Heart left ventricle (tissue), 16 donors: ENCODE measurements at regions not wholly inside any gene's neighbourhood (a gene's known extent, or its start where the extent isn't known, plus 50 kb on each side); places are given as distances from the start of the nearest gene placed in this dataset.
A peak's percentile ranks its signal among the peaks of the same experiment; 100 is the strongest.

Source experiments
- ATAC-seq, 4 donors: fragments of 200-7000 bp; cut with Tn5 transposase; one replicate each; pipeline ENCODE4 v1.9.1; 2020 to 2022; ENCODE audit warnings: moderate library complexity in 4 of 4, mild to moderate bottlenecking in 3 of 4, moderate number of reproducible peaks in 1 of 4
- DNase-seq, 5 donors: peaks; one replicate each; pipeline ENCODE4 v3.0.0-alpha.2; 2020
- H3K27ac ChIP-seq, 12 donors: fragments of 200-600 bp; sonication (generic) in 4 of 12; one replicate each; pipeline versions ENCODE4 v1.5.0 to v1.8.0; 2016 to 2022; ENCODE audit warnings: mild to moderate bottlenecking in 2 of 12
- H3K27me3 ChIP-seq, 9 donors: fragments of 200-600 bp; sonication (generic) in 2 of 9; one replicate each; pipeline versions ENCODE4 v1.5.1 to v1.8.0; 2016 to 2022; ENCODE audit warnings: mild to moderate bottlenecking in 3 of 9
- H3K36me3 ChIP-seq, 9 donors: fragments of 200-600 bp; sonication (generic) in 2 of 9; one replicate each; pipeline versions ENCODE4 v1.5.0 to v1.8.0; 2018 to 2022; ENCODE audit warnings: mild to moderate bottlenecking in 2 of 9
- H3K4me1 ChIP-seq, 12 donors: fragments of 200-600 bp; sonication (generic) in 4 of 12; one replicate each; pipeline versions ENCODE4 v1.5.0 to v1.8.0; 2016 to 2022; ENCODE audit warnings: mild to moderate bottlenecking in 3 of 12
- H3K4me3 ChIP-seq, 12 donors: fragments of 200-600 bp; sonication (generic) in 4 of 12; one replicate each; pipeline versions ENCODE4 v1.5.0 to v1.8.0; 2017 to 2022; ENCODE audit warnings: mild to moderate bottlenecking in 9 of 12, moderate library complexity in 4 of 12
- H3K9me3 ChIP-seq, 12 donors: fragments of 200-600 bp; sonication (generic) in 4 of 12; one replicate each; pipeline versions ENCODE4 v1.5.0 to v1.8.0; 2016 to 2022; ENCODE audit warnings: mild to moderate bottlenecking in 1 of 12
- CTCF ChIP-seq, 12 donors: fragments of 200-600 bp; sonication (generic) in 4 of 12; IDR thresholded peaks; one replicate each; pipeline versions ENCODE4 v1.5.0 to v1.8.0; 2018 to 2022; ENCODE audit warnings: antibody characterized with exemption in 12 of 12, mild to moderate bottlenecking in 5 of 12
- POLR2A ChIP-seq, 2 donors: fragments of 450-650 bp; IDR thresholded peaks; one replicate each; pipeline ENCODE4 v1.6.1; 2017; ENCODE audit warnings: antibody characterized with exemption in 2 of 2, mild to moderate bottlenecking in 2 of 2, moderate library complexity in 2 of 2
- WGBS, 4 donors: extraction: QIAGEN DNeasy Blood & Tissue Kit in 2 of 4; methylation state at CpG; one replicate each; pipeline versions ENCODE4 v1.1.5 to v1.1.7; 2013 to 2018; 5-methylcytosine and 5-hydroxymethylcytosine counted together
- intact Hi-C, 10 donors: fragments of 100-400 bp; cut with DNase I; formaldehyde crosslinking; loops; one replicate each; pipeline versions ENCODE4 v1.11.1 to v1.14.2; 2022
- donor health status: ischemic (EF 13 %, LVEDD 7.1; RV severe dilation, severe dysfunction).
- donor health status: healthy with polysubstance abuse.
- donor health status: DM: no; HTN: yes; CAD: no.
- donor health status: DM: no; HTN: no; CAD: no.
- donor health status: ischemic (EF 25% LVEDD 6.9; RV normal size, moderate dysfunction).
- donor health status: ischemic (EF 25% LVEDD 5.7; RV mildly dilated, moderate dysfunction).
- donor health status: healthy.
- donor health status: DM: yes; HTN: yes; CAD: no.
- donor health status: ischemic (EF 35%, LVEDD 5.7; RV mildly dilated, moderate dysfunction).
- donor health status: nonischemic (EF 11% LVEDD 7.7; RV severe dilation, severe dysfunction).
- donor health status: DM: yes; HTN: yes; CAD: no.
- donor health status: PGD.
- donor health status: ischemic (EF 29% LVEDD 5.4; RV normal size, mild dysfunction).
- donor health status: nonischemic (EF 23%, LVEDD 6.1; RV moderate dilation, normal function).

DNA sequence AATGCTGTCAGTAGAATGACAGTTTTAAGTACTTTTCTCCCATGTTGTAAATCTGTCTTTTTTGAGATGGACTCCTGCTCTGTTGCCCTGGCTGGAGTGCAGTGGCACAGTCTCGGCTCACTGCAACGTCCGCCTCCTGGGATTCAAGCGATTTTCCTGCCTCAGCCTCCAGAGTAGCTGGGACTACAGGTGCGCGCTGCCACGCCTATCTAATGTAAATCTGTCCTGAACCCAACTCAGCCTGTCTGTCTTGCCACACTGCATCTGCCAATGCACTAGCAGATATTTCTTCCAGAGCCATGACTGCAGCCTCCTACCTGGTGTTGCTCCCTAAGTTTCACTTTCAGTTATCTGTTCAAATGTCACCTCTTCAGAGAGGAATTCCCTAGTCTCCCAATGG lies 264.1 kb downstream of the PHF14 start:
- Histone ChIP-seq H3K27ac (no peak overlapping the region), H3K36me3 (no peaks in the 10 kb centered on the region), H3K27me3 (no peaks in the 10 kb centered on the region), H3K9me3 (no peaks in the 10 kb centered on the region), H3K4me1 (peaks cover 0 to 3% (median 0%) of the 10 kb centered on the region in 12 donors), H3K4me3 (peak overlapping the region in 4 of 12 donors; percentile 27 to 49 (median 40))
- ATAC-seq (no peak), DNase-seq (no peak)
- intact Hi-C loops, result no loop called here
- 60 to 70% (median 64%) methylated on average over 7 of the region's 7 CpGs for WGBS, 4 donors
- TF ChIP-seq POLR2A (IDR thresholded peaks at IDR 0.05), result no peak
- TF ChIP-seq CTCF (IDR thresholded peaks at IDR 0.05), result no peak

DNA sequence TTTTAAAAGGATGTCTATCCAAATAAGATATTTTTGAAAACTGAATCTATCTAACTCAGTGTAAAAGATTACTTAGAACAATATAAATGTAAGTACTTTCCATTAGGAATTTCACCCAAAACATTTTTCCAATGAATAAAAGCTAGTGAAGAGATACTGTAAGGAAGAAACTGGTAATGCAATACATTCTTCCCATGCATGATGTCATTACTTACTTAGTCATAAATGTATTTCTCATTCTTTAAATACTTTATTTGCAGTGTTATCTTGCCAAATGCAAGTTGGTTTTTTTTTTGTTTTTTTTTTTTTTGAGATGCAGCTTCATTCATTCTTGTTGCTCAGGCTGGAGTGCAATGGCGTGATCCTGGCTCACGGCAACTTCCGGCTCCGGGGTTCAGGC lies 265.6 kb downstream of the PHF14 start:
- ATAC-seq (no peak), DNase-seq (no peak)
- Histone ChIP-seq H3K4me3 (no peak overlapping the region), H3K4me1 (peaks cover 0 to 3% (median 0%) of the 10 kb centered on the region in 12 donors), H3K36me3 (no peaks in the 10 kb centered on the region), H3K27ac (no peak overlapping the region), H3K9me3 (no peaks in the 10 kb centered on the region), H3K27me3 (no peaks in the 10 kb centered on the region)
- WGBS, 4 donors, result 92 to 99% (median 97%) methylated on average over 4 of the region's 4 CpGs
- intact Hi-C loops, result no loop called here
- TF ChIP-seq CTCF (IDR thresholded peaks at IDR 0.05), result no peak
- no peak for TF ChIP-seq POLR2A (IDR thresholded peaks at IDR 0.05)

GRCh38 chr7:11243739-11244138 lies 270.1 kb downstream of the PHF14 start:
- ATAC-seq, result no peak

GRCh38 chr7:11244149-11244548 lies 270.5 kb downstream of the PHF14 start:
- H3K36me3 ChIP-seq, result no peaks in the 10 kb centered on the region
- intact Hi-C loops, result no loop called here
- H3K27ac ChIP-seq, result no peak overlapping the region
- H3K9me3 ChIP-seq, result no peaks in the 10 kb centered on the region
- TF ChIP-seq POLR2A (IDR thresholded peaks at IDR 0.05), result no peak
- TF ChIP-seq CTCF (IDR thresholded peaks at IDR 0.05), result no peak
- H3K27me3 ChIP-seq, result no peaks in the 10 kb centered on the region
- no peak for ATAC-seq
- DNase-seq, result no peak
- no peak overlapping the region for H3K4me3 ChIP-seq
- no peaks in the 10 kb centered on the region for H3K4me1 ChIP-seq
- WGBS, 4 donors, result 77 to 83% (median 81%) methylated on average over 3 of the region's 3 CpGs

More at GRCh38 chr7:11243739-11244138, 270.1 kb downstream of the PHF14 start:
- Histone ChIP-seq H3K9me3 (no peaks in the 10 kb centered on the region), H3K27ac (no peak overlapping the region), H3K36me3 (no peaks in the 10 kb centered on the region), H3K27me3 (no peaks in the 10 kb centered on the region), H3K4me1 (no peaks in the 10 kb centered on the region), H3K4me3 (no peak overlapping the region)
- DNase-seq, result no peak
- 89 to 94% (median 91%) methylated on average over 3 of the region's 3 CpGs for WGBS, 4 donors
- TF ChIP-seq POLR2A (IDR thresholded peaks at IDR 0.05) (no peak), CTCF (IDR thresholded peaks at IDR 0.05) (no peak)
- intact Hi-C loops, result no loop called here
